GM23248 (cell line): ENCODE measurements at regions not wholly inside any gene's neighbourhood (a gene's known extent, or its start where the extent isn't known, plus 50 kb on each side); places are given as distances from the start of the nearest gene placed in this dataset.

ENCODE experiments used
- EZH2 ChIP-seq: fragments of 200-600 bp; sonication (generic); IDR thresholded peaks from 2 replicates; pipeline ENCODE4 v1.6.1; 2018; ENCODE audit warnings: antibody characterized with exemption, mild to moderate bottlenecking; ENCODE audit not compliant: insufficient read depth, poor library complexity, severe bottlenecking
- EZH2phosphoT487 ChIP-seq: fragments of 200-600 bp; sonication (generic); IDR thresholded peaks from 2 replicates; pipeline ENCODE4 v1.6.1; 2018; ENCODE audit warnings: antibody characterized with exemption, moderate library complexity, mild to moderate bottlenecking, low read depth; ENCODE audit not compliant: insufficient read depth

- TF ChIP-seq EZH2phosphoT487 (no peak), EZH2 (no peak)
These were observed 280.0 kb downstream of the FIGN start for GRCh38 chr2:163455815-163456214.
